ENCODE measurements at regions not wholly inside any gene's neighbourhood (a gene's known extent, or its start where the extent isn't known, plus 50 kb on each side); places are given as distances from the start of the nearest gene placed in this dataset.

DNA sequence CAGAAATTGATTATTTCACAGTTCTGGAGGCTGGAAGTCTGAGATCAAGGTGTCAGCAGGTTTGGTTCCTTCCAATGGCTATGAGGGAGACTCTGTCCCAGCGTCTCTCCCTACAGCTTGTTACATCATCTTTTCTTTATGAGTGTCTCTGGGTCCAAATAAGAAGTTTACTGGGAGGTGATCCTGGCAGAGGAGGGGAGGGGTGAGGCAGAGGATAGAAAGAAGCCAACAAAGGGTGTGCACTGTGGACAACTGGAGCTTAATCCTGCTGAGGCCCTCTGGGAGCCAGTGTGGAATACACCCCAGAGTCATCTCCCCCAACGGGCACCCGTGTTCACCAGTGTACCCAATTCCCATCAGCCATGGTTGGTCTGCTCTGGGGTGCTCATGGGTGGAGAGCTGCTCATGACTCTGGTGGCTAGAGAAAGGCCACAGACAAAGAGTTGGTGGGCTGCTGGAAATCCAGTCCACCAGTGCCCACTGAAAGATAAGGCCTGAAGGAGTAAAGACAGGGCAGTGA lies 57.5 kb upstream of the CTLA4 start:
- Histone ChIP-seq H3K4me1 (ENCODE audit: insufficient read depth) (peaks cover 13% of the 10 kb centered on the region), H3K36me3 (replicated peaks; ENCODE audit: insufficient read depth, low read depth) (no peaks in the 10 kb centered on the region), H3K4me3 (no peak overlapping the region), H4K20me1 (ENCODE audit: insufficient read depth, poor library complexity, severe bottlenecking) (no peaks in the 10 kb centered on the region), H3K79me2 (no peaks in the 10 kb centered on the region), H3K4me2 (no peak overlapping the region), H3K9me3 (ENCODE audit: low read depth) (no peaks in the 10 kb centered on the region), H3K27me3 (no peaks in the 10 kb centered on the region), H3K9me2 (replicated peaks; ENCODE audit: insufficient read depth) (no peaks in the 10 kb centered on the region), H3K27ac (no peak overlapping the region), H2AFZ (no peak overlapping the region)
- TF ChIP-seq EZH2 (IDR thresholded peaks at IDR 0.05; ENCODE audit: borderline replicate concordance), result no peak
- no peak for TF ChIP-seq EZH2phosphoT487 (IDR thresholded peaks at IDR 0.05; ENCODE audit: low read depth, severe bottlenecking, unreplicated experiment)
- TF ChIP-seq, protein P1, sequence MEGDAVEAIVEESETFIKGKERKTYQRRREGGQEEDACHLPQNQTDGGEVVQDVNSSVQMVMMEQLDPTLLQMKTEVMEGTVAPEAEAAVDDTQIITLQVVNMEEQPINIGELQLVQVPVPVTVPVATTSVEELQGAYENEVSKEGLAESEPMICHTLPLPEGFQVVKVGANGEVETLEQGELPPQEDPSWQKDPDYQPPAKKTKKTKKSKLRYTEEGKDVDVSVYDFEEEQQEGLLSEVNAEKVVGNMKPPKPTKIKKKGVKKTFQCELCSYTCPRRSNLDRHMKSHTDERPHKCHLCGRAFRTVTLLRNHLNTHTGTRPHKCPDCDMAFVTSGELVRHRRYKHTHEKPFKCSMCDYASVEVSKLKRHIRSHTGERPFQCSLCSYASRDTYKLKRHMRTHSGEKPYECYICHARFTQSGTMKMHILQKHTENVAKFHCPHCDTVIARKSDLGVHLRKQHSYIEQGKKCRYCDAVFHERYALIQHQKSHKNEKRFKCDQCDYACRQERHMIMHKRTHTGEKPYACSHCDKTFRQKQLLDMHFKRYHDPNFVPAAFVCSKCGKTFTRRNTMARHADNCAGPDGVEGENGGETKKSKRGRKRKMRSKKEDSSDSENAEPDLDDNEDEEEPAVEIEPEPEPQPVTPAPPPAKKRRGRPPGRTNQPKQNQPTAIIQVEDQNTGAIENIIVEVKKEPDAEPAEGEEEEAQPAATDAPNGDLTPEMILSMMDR (IDR thresholded peaks at IDR 0.05; ENCODE audit: poor library complexity), result no peak
- WGBS (ENCODE audit: low lambda C conversion rate, missing lambda C conversion rate), result 96% methylated on average over 3 of the region's 3 CpGs
- DNase-seq (ENCODE audit: low spot score), result no peak

- Histone ChIP-seq H4K20me1 (ENCODE audit: insufficient read depth, poor library complexity, severe bottlenecking) (no peaks in the 10 kb centered on the region), H2AFZ (no peak overlapping the region), H3K27me3 (no peaks in the 10 kb centered on the region), H3K4me1 (ENCODE audit: insufficient read depth) (peaks cover 13% of the 10 kb centered on the region), H3K79me2 (no peaks in the 10 kb centered on the region), H3K27ac (peak overlapping the region; percentile 56), H3K4me2 (no peak overlapping the region), H3K9me3 (ENCODE audit: low read depth) (no peaks in the 10 kb centered on the region), H3K9me2 (replicated peaks; ENCODE audit: insufficient read depth) (no peaks in the 10 kb centered on the region), H3K4me3 (no peak overlapping the region), H3K36me3 (replicated peaks; ENCODE audit: insufficient read depth, low read depth) (no peaks in the 10 kb centered on the region)
- TF ChIP-seq, protein P1 (IDR thresholded peaks at IDR 0.05; ENCODE audit: poor library complexity), result no peak
- TF ChIP-seq EZH2phosphoT487 (IDR thresholded peaks at IDR 0.05; ENCODE audit: low read depth, severe bottlenecking, unreplicated experiment), result no peak
- no peak for TF ChIP-seq EZH2 (IDR thresholded peaks at IDR 0.05; ENCODE audit: borderline replicate concordance)
- peak; percentile 61 for DNase-seq (ENCODE audit: low spot score)
- WGBS (ENCODE audit: low lambda C conversion rate, missing lambda C conversion rate), result 76% methylated on average over 9 of the region's 9 CpGs
Observed at GRCh38 chr2:203811491-203812221, 55.9 kb upstream of the CTLA4 start.

- Histone ChIP-seq H3K36me3 (replicated peaks; ENCODE audit: insufficient read depth, low read depth) (no peaks in the 10 kb centered on the region), H3K79me2 (no peaks in the 10 kb centered on the region), H3K4me3 (no peak overlapping the region), H4K20me1 (ENCODE audit: insufficient read depth, poor library complexity, severe bottlenecking) (no peaks in the 10 kb centered on the region), H3K4me1 (ENCODE audit: insufficient read depth) (peaks cover 13% of the 10 kb centered on the region), H3K4me2 (no peak overlapping the region), H3K27ac (peak overlapping the region; percentile 56), H3K27me3 (peaks cover 3% of the 10 kb centered on the region), H3K9me2 (replicated peaks; ENCODE audit: insufficient read depth) (no peaks in the 10 kb centered on the region), H2AFZ (no peak overlapping the region), H3K9me3 (ENCODE audit: low read depth) (no peaks in the 10 kb centered on the region)
- TF ChIP-seq, protein P1 (IDR thresholded peaks at IDR 0.05; ENCODE audit: poor library complexity), result no peak
- TF ChIP-seq EZH2phosphoT487 (IDR thresholded peaks at IDR 0.05; ENCODE audit: low read depth, severe bottlenecking, unreplicated experiment) (no peak), EZH2 (IDR thresholded peaks at IDR 0.05; ENCODE audit: borderline replicate concordance) (no peak)
- 76% methylated on average over 11 of the region's 11 CpGs for WGBS (ENCODE audit: low lambda C conversion rate, missing lambda C conversion rate)
- DNase-seq (ENCODE audit: low spot score), result no peak
Observed at GRCh38 chr2:203812294-203813221, 55.0 kb upstream of the CTLA4 start.
